Coronary artery (tissue), 2 donors: ENCODE measurements at regions not wholly inside any gene's neighbourhood (a gene's known extent, or its start where the extent isn't known, plus 50 kb on each side); places are given as distances from the start of the nearest gene placed in this dataset.

Experiments
- DNase-seq: peaks from one replicate; pipeline ENCODE4 v3.0.0-alpha.2; 2017; ENCODE audit warnings: low spot score
- H3K27ac ChIP-seq, 2 donors: fragments of 200-600 bp; sonication (generic); one replicate each; pipeline ENCODE4 v1.5.1; 2016 to 2019
- H3K4me3 ChIP-seq: fragments of 200-600 bp; sonication (generic); 2 replicates; pipeline ENCODE4 v1.5.1; 2016; ENCODE audit warnings: mild to moderate bottlenecking, moderate library complexity
- CTCF ChIP-seq: fragments of 200-600 bp; sonication (generic); IDR thresholded peaks from one replicate; pipeline ENCODE4 v1.5.1; 2019; ENCODE audit warnings: antibody characterized with exemption

- H3K27ac ChIP-seq = no peak overlapping the region
- DNase-seq = no peak
- no peak overlapping the region for H3K4me3 ChIP-seq
- no peak for TF ChIP-seq CTCF
Measured at GRCh38 chr6:144544266-144544830, 259.2 kb downstream of the UTRN start.

GRCh38 chr6:144546807-144547206 is 261.7 kb downstream of the UTRN start:
- no peak overlapping the region for H3K27ac ChIP-seq
- DNase-seq = no peak
- H3K4me3 ChIP-seq = no peak overlapping the region
- no peak for TF ChIP-seq CTCF

GRCh38 chr6:144547409-144547808 is 262.3 kb downstream of the UTRN start:
- Histone ChIP-seq H3K27ac (no peak overlapping the region), H3K4me3 (no peak overlapping the region)
- DNase-seq = no peak
- no peak for TF ChIP-seq CTCF

GRCh38 chr6:144548536-144548935 is 263.4 kb downstream of the UTRN start:
- no peak for DNase-seq
- TF ChIP-seq CTCF = no peak
- H3K4me3 ChIP-seq = no peak overlapping the region
- no peak overlapping the region for H3K27ac ChIP-seq

- no peak for TF ChIP-seq CTCF
- no peak overlapping the region for H3K27ac ChIP-seq
- no peak overlapping the region for H3K4me3 ChIP-seq
- DNase-seq = no peak
Measured at GRCh38 chr6:144549837-144550747, 265.0 kb downstream of the UTRN start.

- TF ChIP-seq CTCF = no peak
- Histone ChIP-seq H3K27ac (no peak overlapping the region), H3K4me3 (no peak overlapping the region)
- no peak for DNase-seq
Measured at GRCh38 chr6:144551339-144551738, 266.2 kb downstream of the UTRN start.

GRCh38 chr6:144555066-144555465 is 269.9 kb downstream of the UTRN start:
- no peak overlapping the region for H3K4me3 ChIP-seq
- no peak for DNase-seq
- no peak overlapping the region for H3K27ac ChIP-seq
- TF ChIP-seq CTCF = no peak
